ENCODE measurements at regions not wholly inside any gene's neighbourhood (a gene's known extent, or its start where the extent isn't known, plus 50 kb on each side); places are given as distances from the start of the nearest gene placed in this dataset.

- TF ChIP-seq RAD21 (IDR thresholded peaks at IDR 0.05; ENCODE audit: low read depth) (no peak), TCF12 (IDR thresholded peaks at IDR 0.05; ENCODE audit: low read depth) (no peak), CEBPB (IDR thresholded peaks at IDR 0.05) (no peak)
Observed at GRCh38 chr4:89419111-89419695, 111.6 kb upstream of the GPRIN3 start.

GRCh38 chr4:89416960-89417359 is 109.4 kb upstream of the GPRIN3 start:
- TF ChIP-seq REST (IDR thresholded peaks at IDR 0.05; ENCODE audit: low read depth) (no peak), USF1 (IDR thresholded peaks at IDR 0.05) (no peak), MAX (IDR thresholded peaks at IDR 0.05) (no peak), EGR1 (IDR thresholded peaks at IDR 0.05) (no peak), CREB1 (IDR thresholded peaks at IDR 0.05; ENCODE audit: low read depth) (no peak), ZBTB7A (IDR thresholded peaks at IDR 0.05; ENCODE audit: low read depth) (no peak), FOXM1 (IDR thresholded peaks at IDR 0.05; ENCODE audit: borderline replicate concordance, low read depth) (no peak)

- 0 out of 2 replicates have a peak, but pooled peaks have one; percentile 27 for TF ChIP-seq USF1 (IDR thresholded peaks at IDR 0.05)
- no peak for TF ChIP-seq ZBTB7A (IDR thresholded peaks at IDR 0.05; ENCODE audit: low read depth)
Observed at GRCh38 chr4:89413518-89413917, 105.9 kb upstream of the GPRIN3 start.

GRCh38 chr4:89411539-89412309 is 104.1 kb upstream of the GPRIN3 start:
- TF ChIP-seq TAF1 (IDR thresholded peaks at IDR 0.05; ENCODE audit: low read depth) (no peak), TCF12 (IDR thresholded peaks at IDR 0.05; ENCODE audit: low read depth) (no peak), USF1 (IDR thresholded peaks at IDR 0.05) (no peak), MAX (IDR thresholded peaks at IDR 0.05) (no peak), EGR1 (IDR thresholded peaks at IDR 0.05) (no peak), FOXM1 (IDR thresholded peaks at IDR 0.05; ENCODE audit: borderline replicate concordance, low read depth) (no peak), CEBPB (IDR thresholded peaks at IDR 0.05) (no peak), CREB1 (IDR thresholded peaks at IDR 0.05; ENCODE audit: low read depth) (no peak), YY1 (IDR thresholded peaks at IDR 0.05; ENCODE audit: low read depth) (no peak), ZBTB7A (IDR thresholded peaks at IDR 0.05; ENCODE audit: low read depth) (no peak), EP300 (IDR thresholded peaks at IDR 0.05; ENCODE audit: borderline replicate concordance) (no peak), TEAD4 (IDR thresholded peaks at IDR 0.05) (no peak), RAD21 (IDR thresholded peaks at IDR 0.05; ENCODE audit: low read depth) (no peak), REST (IDR thresholded peaks at IDR 0.05; ENCODE audit: low read depth) (no peak), NFIC (IDR thresholded peaks at IDR 0.05) (no peak)

- no peak for TF ChIP-seq RAD21 (IDR thresholded peaks at IDR 0.05; ENCODE audit: low read depth)
- TF ChIP-seq REST (IDR thresholded peaks at IDR 0.05; ENCODE audit: low read depth), result no peak
- no peak for TF ChIP-seq CREB1 (IDR thresholded peaks at IDR 0.05; ENCODE audit: low read depth)
- no peak for TF ChIP-seq TCF12 (IDR thresholded peaks at IDR 0.05; ENCODE audit: low read depth)
- no peak for TF ChIP-seq NFIC (IDR thresholded peaks at IDR 0.05)
- no peak for TF ChIP-seq CEBPB (IDR thresholded peaks at IDR 0.05)
- TF ChIP-seq TAF1 (IDR thresholded peaks at IDR 0.05; ENCODE audit: low read depth), result no peak
- no peak for TF ChIP-seq MAX (IDR thresholded peaks at IDR 0.05)
- no peak for TF ChIP-seq YY1 (IDR thresholded peaks at IDR 0.05; ENCODE audit: low read depth)
- TF ChIP-seq USF1 (IDR thresholded peaks at IDR 0.05), result no peak
- TF ChIP-seq ZBTB7A (IDR thresholded peaks at IDR 0.05; ENCODE audit: low read depth), result no peak
- no peak for TF ChIP-seq EGR1 (IDR thresholded peaks at IDR 0.05)
Observed at GRCh38 chr4:89410687-89411086, 103.1 kb upstream of the GPRIN3 start.
